ENCODE measurements at regions not wholly inside any gene's neighbourhood (a gene's known extent, or its start where the extent isn't known, plus 50 kb on each side); places are given as distances from the start of the nearest gene placed in this dataset.

DNA sequence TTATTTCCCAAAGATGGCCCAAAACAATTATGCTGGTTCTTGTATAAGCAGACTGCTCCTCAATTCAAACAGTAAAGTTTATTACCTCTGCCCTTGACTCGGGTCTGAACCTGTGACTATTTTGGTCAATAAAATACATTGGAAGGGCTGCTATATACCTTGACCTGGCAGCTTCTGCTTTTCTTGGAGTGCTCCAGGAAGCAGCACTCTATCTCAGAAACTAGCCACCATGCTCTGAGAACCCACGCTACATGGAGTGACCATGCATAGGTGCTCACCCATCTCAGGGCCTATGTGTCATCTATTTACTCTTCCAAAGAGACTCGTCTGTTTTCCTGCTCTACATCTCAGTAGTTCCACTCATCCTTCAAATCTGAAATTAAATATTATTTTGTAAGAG lies 299.9 kb downstream of the AHR start:
- no peak overlapping the region for H3K27ac Mint-ChIP-seq

DNA sequence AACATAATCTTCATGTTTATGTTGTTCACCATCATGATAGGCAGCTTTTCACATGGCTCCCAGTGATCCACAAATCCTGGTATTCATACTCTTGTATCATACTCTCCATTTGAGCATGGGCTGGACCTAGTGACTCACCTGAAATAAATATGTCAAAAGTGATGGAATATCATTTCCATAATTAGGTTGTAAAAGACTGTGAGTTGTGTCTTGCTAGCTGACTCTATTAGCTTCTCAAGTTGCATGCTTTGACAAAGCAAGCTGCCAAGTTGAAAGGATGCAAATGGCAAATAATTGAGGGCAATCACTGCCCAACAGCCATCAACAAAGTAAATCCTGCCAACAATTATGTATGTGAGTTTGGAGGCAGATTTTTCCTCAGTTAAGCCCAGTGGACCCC lies 300.4 kb downstream of the AHR start:
- DNase-seq: no peak
- Mint-ChIP-seq H3K9me3 (no peaks in the 10 kb centered on the region), H3K27ac (no peak overlapping the region), H3K36me3 (ENCODE audit: low read depth) (no peaks in the 10 kb centered on the region), H3K4me1 (no peaks in the 10 kb centered on the region), H3K4me3 (no peak overlapping the region), H3K27me3 (peaks cover 2% of the 10 kb centered on the region)
- ChIA-PET POLR2A (no interaction called here), CTCF (interaction anchor here (1.5 kb wide), 1 partner anchor 31 kb away, joined by 3 read pairs; no protein-coding TSS in a partner anchor)

More for the DNA sequence above, 299.9 kb downstream of the AHR start:
- Mint-ChIP-seq H3K27me3 (peaks cover 2% of the 10 kb centered on the region), H3K4me3 (no peak overlapping the region), H3K36me3 (ENCODE audit: low read depth) (no peaks in the 10 kb centered on the region), H3K4me1 (no peaks in the 10 kb centered on the region), H3K9me3 (no peaks in the 10 kb centered on the region)
- CTCF ChIA-PET: interaction anchor here (1.5 kb wide), 1 partner anchor 31 kb away, joined by 3 read pairs; no protein-coding TSS in a partner anchor
- POLR2A ChIA-PET: no interaction called here
- no peak for DNase-seq

DNA sequence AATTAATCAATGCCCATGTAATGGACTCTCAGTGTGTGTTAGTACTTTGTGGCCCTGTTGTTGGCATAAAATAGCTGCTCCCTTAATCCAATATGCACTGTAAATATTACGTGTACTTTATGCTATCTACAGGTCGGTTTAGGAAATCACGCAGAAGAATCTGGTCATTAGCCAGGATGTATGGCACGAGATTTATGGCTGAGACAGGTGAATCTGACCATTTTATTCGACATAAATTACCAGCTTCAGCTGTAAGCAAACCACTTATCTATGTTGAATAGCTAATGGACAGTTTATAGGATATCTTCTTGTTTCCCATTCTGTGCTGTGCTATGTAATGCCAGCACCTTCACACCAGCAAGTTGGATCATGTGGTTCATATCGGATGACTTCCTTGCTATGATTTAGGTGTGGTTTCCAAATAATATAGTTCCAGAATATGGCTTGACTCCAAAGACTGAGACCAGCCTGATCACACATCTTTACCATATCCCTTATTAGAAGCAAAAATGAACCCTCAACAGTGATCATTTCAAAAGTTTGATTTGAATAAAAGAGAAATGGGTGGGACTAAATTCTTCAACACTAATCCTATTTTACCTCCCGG lies 301.4 kb downstream of the AHR start:
- Mint-ChIP-seq H3K9me3 (no peaks in the 10 kb centered on the region), H3K27me3 (peaks cover 2% of the 10 kb centered on the region), H3K4me1 (no peaks in the 10 kb centered on the region), H3K4me3 (no peak overlapping the region), H3K27ac (no peak overlapping the region), H3K36me3 (ENCODE audit: low read depth) (no peaks in the 10 kb centered on the region)
- POLR2A ChIA-PET: no interaction called here
- CTCF ChIA-PET: interaction anchor here (1.5 kb wide), 1 partner anchor 30 kb away, joined by 3 read pairs; no protein-coding TSS in a partner anchor
- DNase-seq: no peak

DNA sequence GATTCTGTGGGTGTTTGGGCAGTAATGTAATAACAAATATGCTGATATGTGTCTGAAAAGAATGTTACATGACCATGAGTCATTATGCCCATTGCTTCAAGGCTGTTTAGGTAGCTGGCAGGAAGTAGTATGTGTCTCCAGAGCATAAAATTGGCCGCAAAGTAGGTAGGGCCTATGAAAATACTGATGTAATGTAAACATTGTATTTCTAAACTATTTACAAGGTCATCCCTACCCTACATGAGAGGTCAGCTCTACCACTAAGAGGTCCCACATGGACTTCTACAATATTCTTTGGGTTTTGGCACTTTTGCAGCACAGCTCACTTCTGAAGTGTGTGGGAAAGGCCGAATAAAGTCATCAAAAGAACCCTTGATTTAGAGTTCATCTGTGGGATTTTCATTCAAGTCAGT lies 301.9 kb downstream of the AHR start:
- H3K27ac Mint-ChIP-seq: no peak overlapping the region
- H3K4me3 Mint-ChIP-seq: no peak overlapping the region
- H3K9me3 Mint-ChIP-seq: no peaks in the 10 kb centered on the region
- peaks cover 2% of the 10 kb centered on the region for H3K27me3 Mint-ChIP-seq
- H3K4me1 Mint-ChIP-seq: no peaks in the 10 kb centered on the region
- ChIA-PET POLR2A (no interaction called here), CTCF (no interaction called here)
- no peak for DNase-seq
- no peaks in the 10 kb centered on the region for H3K36me3 Mint-ChIP-seq (ENCODE audit: low read depth)

DNA sequence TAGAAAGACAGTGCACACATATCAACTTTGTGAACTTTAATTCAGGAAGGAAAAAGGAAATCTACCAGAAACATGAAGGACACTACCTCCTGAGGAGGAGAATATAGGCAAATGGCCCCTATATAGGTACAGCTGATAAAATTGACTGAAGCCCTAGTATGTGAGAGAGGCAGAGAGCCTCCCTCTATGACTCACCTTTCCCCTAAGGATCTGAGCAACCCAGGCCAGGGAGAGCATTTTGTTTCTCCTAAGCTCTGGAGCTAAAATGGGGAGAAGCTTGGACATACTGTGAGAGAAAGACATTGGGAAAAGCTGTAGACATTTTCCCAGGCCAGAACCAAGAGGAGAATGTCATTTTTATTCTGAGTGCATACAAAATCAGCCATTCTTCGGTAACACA lies 303.5 kb downstream of the AHR start:
- Mint-ChIP-seq H3K36me3 (ENCODE audit: low read depth) (no peaks in the 10 kb centered on the region), H3K27ac (no peak overlapping the region), H3K4me1 (no peaks in the 10 kb centered on the region), H3K9me3 (no peaks in the 10 kb centered on the region), H3K4me3 (no peak overlapping the region), H3K27me3 (peaks cover 2% of the 10 kb centered on the region)
- DNase-seq: no peak
- ChIA-PET POLR2A (no interaction called here), CTCF (no interaction called here)

- Mint-ChIP-seq H3K27ac (no peak overlapping the region), H3K27me3 (no peaks in the 10 kb centered on the region), H3K36me3 (ENCODE audit: low read depth) (no peaks in the 10 kb centered on the region), H3K9me3 (no peaks in the 10 kb centered on the region), H3K4me1 (no peaks in the 10 kb centered on the region), H3K4me3 (no peak overlapping the region)
- DNase-seq: no peak
- POLR2A ChIA-PET: no interaction called here
- CTCF ChIA-PET: no interaction called here
Observed at GRCh38 chr7:17608114-17608833, 309.8 kb downstream of the AHR start.

DNA sequence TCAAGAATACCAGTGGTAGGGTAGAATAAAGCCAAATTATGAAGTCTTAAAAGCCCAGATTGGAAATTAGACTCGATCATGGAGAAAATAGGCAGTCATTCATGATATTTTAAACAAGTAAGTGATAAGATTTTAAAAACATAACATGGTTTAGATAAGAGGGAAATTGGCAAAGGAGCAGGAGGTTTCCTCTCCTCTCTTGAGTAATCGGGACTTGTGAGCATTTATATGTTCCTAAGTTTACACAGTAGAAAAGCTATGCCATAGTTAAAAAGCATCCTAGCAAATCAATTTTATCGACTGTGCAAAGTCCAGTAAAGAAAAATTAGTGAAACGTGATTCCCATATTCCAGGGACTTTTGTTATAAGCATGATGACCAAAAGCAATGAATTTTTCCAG lies 313.2 kb downstream of the AHR start:
- H3K9me3 Mint-ChIP-seq: no peaks in the 10 kb centered on the region
- H3K27ac Mint-ChIP-seq: no peak overlapping the region
- H3K27me3 Mint-ChIP-seq: no peaks in the 10 kb centered on the region
- H3K4me3 Mint-ChIP-seq: no peak overlapping the region
- ChIA-PET POLR2A (no interaction called here), CTCF (no interaction called here)
- DNase-seq: no peak
- no peaks in the 10 kb centered on the region for H3K36me3 Mint-ChIP-seq (ENCODE audit: low read depth)
- no peaks in the 10 kb centered on the region for H3K4me1 Mint-ChIP-seq

DNA sequence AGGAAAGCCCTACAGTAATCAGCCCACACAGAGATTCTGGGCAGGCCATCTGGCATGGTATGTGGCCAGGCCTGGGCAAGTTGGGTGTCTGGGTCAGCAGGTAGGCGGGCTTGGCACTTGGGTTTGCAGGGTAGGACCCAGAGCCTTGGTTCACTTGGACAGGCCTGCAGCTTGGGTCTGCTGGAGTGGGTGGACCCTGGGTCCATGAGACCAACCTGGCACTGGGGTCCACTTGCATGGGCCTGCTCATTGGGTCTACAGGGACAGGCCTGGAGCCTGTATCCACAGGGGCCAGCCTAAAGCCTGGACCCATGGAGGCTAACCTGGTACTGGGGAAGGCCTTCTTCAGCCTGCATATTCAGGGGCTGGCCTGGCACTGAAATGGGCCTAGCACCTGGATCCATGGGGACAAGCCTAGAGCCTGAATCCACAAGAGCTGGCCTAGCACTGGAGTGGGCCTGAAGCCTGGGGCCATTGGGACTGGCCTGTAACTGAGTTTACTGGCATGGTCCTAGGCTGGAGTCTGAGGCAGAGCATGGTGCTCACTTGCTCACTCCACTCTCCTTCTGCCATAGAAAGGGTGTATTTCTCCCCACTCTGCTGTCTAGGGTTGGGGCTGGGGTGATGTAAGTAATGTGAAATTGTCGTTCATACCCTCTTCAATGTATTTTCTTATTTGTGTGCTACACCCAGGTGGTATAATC lies 315.0 kb downstream of the AHR start:
- H3K9me3 Mint-ChIP-seq: no peaks in the 10 kb centered on the region

GRCh38 chr7:17617380-17617779 lies 318.9 kb downstream of the AHR start:
- Mint-ChIP-seq H3K4me1 (no peaks in the 10 kb centered on the region), H3K4me3 (no peak overlapping the region), H3K27ac (no peak overlapping the region), H3K9me3 (no peaks in the 10 kb centered on the region), H3K36me3 (ENCODE audit: low read depth) (no peaks in the 10 kb centered on the region), H3K27me3 (peaks cover 1% of the 10 kb centered on the region)
- no peak for DNase-seq
- CTCF ChIA-PET: no interaction called here
- POLR2A ChIA-PET: no interaction called here

More for the DNA sequence above, 315.0 kb downstream of the AHR start:
- Mint-ChIP-seq H3K27me3 (peaks cover 1% of the 10 kb centered on the region), H3K4me3 (no peak overlapping the region), H3K27ac (no peak overlapping the region), H3K4me1 (no peaks in the 10 kb centered on the region), H3K36me3 (ENCODE audit: low read depth) (no peaks in the 10 kb centered on the region)
- no peak for DNase-seq
- ChIA-PET CTCF (no interaction called here), POLR2A (no interaction called here)

GRCh38 chr7:17617857-17618651 lies 319.6 kb downstream of the AHR start:
- no peak for DNase-seq
- Mint-ChIP-seq H3K4me1 (no peaks in the 10 kb centered on the region), H3K27me3 (peaks cover 1% of the 10 kb centered on the region), H3K9me3 (no peaks in the 10 kb centered on the region), H3K27ac (no peak overlapping the region), H3K4me3 (no peak overlapping the region), H3K36me3 (ENCODE audit: low read depth) (no peaks in the 10 kb centered on the region)
- CTCF ChIA-PET: interaction anchor here (1.0 kb wide), 1 partner anchor 8 kb away, joined by 3 read pairs; no protein-coding TSS in a partner anchor
- POLR2A ChIA-PET: no interaction called here

DNA sequence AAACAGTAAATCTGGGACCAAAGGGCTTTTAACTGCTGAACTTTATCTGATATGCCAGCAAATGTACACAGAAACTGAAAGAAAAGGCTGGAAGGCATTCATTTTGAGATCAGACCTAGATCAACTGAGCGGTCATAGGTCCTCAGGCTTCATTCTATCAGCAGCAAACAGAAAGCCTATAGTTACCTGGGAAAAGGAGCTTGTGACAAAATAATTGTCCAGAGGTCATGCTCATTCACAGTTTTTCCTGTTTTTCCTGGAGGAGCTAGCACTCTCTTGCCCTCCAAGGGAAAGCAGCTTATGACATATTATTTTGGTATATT lies 320.2 kb downstream of the AHR start:
- H3K27ac Mint-ChIP-seq: no peak overlapping the region
- CTCF ChIA-PET: interaction anchor here (1.0 kb wide), 1 partner anchor 8 kb away, joined by 3 read pairs; no protein-coding TSS in a partner anchor
- peaks cover 1% of the 10 kb centered on the region for H3K27me3 Mint-ChIP-seq
- no peaks in the 10 kb centered on the region for H3K36me3 Mint-ChIP-seq (ENCODE audit: low read depth)
- H3K9me3 Mint-ChIP-seq: no peaks in the 10 kb centered on the region
- H3K4me3 Mint-ChIP-seq: no peak overlapping the region
- no peaks in the 10 kb centered on the region for H3K4me1 Mint-ChIP-seq
- DNase-seq: no peak
- POLR2A ChIA-PET: no interaction called here

- Mint-ChIP-seq H3K4me3 (no peak overlapping the region), H3K36me3 (ENCODE audit: low read depth) (no peaks in the 10 kb centered on the region), H3K9me3 (no peaks in the 10 kb centered on the region)
Observed at GRCh38 chr7:17619196-17619818, 320.9 kb downstream of the AHR start.

More at GRCh38 chr7:17619196-17619818, 320.9 kb downstream of the AHR start:
- POLR2A ChIA-PET: no interaction called here
- H3K27me3 Mint-ChIP-seq: peaks cover 1% of the 10 kb centered on the region
- CTCF ChIA-PET: interaction anchor here (1.1 kb wide), 1 partner anchor 317 kb away, joined by 3 read pairs; no protein-coding TSS in a partner anchor
- DNase-seq: no peak
- no peaks in the 10 kb centered on the region for H3K4me1 Mint-ChIP-seq
- H3K27ac Mint-ChIP-seq: no peak overlapping the region

Measured in activated CD4-positive, alpha-beta T cell treated with anti-CD3 and anti-CD28 coated beads, Interleukin-2, amount 10 ng/mL, durations not matched to agents 7 days and 5 days (primary cell).